HG02870 (cell line): ENCODE measurements at regions not wholly inside any gene's neighbourhood (a gene's known extent, or its start where the extent isn't known, plus 50 kb on each side); places are given as distances from the start of the nearest gene placed in this dataset.
"Not testable (repeated sequence)": the region's sequence is repeated elsewhere in the genome, so short reads cannot be mapped to it uniquely, and the experiment has no call there.

Experiments
- ATAC-seq: cut with Tn5 transposase; IDR thresholded peaks from one replicate; pipeline ENCODE4 v1.9.1; 2021; ENCODE audit warnings: mild to moderate bottlenecking, moderate library complexity; ENCODE audit not compliant: unreplicated experiment

DNA sequence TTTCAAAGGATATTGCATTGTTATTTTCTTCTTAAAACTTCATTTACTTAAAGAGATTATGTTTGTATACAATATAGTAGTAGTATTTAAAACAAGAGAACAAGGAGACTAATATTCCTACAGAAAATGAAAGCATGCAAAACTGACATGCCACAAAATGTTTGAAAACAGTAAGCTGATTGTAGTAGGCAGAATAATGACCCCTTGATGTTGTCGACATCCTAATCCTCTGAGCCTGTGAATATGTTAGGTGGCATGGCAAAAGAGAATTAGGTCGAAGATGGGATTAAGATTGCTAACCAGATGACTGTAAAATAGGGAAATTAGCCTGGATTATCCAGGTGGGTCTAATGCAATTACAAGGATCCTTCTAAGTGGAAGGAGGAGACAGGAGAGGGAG lies 522.2 kb upstream of the NR3C2 start:
- no peak for ATAC-seq

DNA sequence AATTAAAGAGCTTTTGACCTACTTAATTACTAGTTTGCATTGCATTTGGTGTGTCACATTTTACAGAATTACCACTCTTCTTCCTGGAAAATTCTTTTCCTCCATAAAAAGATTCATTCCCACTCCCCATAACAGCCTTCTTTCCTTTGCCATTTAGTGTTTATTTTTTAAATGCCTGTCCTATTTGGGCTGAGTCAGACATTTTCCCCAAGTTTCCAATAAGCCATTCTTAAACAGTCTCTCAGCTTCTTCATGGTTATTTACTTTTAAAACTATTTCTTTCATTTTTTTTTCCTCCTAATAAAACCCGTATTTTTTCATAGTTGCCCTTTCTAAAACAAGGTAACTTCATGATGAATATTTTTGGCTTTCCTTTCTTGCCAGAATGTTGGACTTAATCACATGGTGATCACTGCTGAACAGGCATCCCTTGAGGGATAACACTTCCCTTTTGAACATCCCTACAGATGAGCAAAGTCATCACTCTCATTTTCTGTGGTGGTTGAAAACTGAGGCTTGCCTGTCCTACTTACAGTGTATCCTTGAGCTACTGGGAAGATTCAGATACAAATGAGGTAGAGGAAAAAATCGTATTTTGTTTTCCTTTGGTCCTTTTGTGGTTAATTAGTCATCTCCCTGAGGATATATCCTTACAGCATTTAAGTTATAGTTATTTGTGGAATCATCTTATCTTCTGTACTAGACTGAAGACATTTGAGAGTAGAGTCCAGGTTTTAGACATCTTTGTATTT lies 520.5 kb upstream of the NR3C2 start:
- no peak for ATAC-seq

- ATAC-seq = no peak
Observed at GRCh38 chr4:148961526-148961925, 519.3 kb upstream of the NR3C2 start.

DNA sequence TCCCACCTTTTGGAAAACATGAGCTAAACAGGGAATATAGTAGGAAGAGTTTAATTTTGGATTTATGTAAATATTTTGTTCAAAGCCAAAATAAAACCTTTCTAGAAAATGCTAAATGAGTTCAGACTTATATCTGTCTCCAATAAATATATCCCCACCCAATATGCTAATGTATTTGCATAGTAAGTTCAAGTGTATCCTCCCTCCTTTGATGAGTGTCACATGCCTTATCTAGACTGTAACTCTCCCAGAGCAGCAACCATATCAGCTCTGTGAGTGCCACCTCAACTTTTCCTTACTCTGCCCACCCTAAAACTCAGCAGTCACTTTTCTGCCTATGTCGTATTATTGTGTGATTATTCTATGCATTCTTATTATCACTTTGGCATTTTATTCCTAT lies 516.1 kb upstream of the NR3C2 start:
- no peak for ATAC-seq

DNA sequence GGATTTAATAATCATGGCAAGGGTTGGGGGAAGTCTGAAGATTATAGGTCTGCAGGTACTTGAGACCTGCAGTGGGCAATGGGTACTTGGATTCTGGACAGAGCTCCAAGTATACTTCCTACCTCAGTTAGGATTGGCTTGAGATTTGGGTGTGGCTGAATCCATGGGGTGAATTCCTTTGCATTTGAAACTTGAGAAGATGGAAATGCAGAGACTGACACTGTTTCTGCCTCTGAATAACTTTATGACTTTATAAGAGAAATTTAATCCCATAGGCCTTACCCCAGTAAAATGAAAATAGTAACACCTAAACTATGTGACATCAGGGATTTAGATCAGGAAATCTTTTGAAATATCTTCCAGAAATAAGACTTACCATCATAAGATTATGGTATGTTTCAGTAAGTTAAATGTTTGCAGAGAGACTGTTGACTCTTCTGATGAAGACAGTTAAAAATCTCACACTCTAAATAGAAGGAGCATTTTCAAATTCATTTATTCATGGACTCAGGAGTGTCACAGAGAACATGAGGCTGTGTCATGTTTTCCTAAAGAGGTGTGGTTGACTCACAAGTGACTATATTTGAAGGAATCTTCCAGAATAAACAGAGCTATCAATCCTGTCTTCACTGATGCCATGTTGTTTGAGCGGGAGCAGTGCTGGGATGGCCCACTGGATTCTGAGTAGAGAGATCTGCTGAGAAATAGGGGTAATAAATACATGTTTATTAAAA lies 513.5 kb upstream of the NR3C2 start:
- ATAC-seq = no peak

GRCh38 chr4:148954011-148954749 lies 512.0 kb upstream of the NR3C2 start:
- no peak for ATAC-seq

DNA sequence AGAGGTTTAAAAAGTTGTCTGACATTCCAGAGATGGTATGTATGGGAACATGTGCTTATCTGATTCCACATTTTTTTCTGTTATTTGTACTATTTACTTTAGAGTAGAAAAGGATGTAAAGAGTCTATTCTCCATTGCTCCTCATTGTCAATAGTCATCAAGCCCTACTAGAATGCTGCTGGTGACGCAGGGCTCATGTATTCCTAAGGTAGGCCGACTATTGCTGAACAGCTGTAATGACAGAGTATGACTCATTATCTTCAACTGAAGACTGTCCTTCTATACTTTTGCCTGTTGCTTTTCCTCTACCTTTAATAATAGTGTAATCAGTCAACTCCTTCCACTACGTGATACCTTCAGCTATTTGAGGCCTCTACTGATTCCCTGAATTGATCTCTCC lies 509.1 kb upstream of the NR3C2 start:
- ATAC-seq = no peak

- ATAC-seq = no peak
Observed at GRCh38 chr4:148946271-148946670, 504.1 kb upstream of the NR3C2 start.

- no peak for ATAC-seq
Observed at GRCh38 chr4:148944839-148945219, 502.6 kb upstream of the NR3C2 start.

DNA sequence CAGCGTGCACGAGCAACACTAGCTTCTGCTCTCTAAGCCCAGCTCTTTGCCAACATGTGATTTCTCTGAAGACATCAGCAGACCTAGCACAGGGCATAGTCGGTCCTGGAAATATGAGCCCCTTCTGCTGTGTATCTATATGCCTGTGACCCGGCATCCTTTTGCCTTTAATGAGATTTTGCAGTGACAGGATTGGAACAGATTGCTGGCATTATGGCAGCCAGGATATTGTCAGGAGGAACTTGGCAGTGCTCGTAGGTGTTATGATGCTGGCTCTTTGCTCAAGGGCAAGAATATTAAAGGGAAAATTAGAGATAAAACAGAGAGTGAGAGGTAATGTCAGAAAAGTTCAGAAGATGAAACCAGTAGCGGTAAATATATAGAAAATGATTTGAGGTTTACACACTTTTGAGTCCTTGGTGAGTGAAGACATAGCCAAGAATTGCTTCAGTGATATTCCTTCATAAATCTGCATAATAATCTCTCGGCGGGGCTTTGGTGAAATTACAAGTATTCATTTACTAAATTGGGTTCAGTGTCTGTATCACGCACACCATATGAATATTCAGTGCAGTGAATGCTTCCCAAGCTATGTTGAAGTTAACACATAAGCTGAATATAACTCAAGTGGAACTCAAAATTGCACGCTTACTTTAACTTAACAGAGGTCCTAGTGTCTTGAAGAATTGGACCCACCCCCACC lies 502.1 kb upstream of the NR3C2 start:
- no peak for ATAC-seq

DNA sequence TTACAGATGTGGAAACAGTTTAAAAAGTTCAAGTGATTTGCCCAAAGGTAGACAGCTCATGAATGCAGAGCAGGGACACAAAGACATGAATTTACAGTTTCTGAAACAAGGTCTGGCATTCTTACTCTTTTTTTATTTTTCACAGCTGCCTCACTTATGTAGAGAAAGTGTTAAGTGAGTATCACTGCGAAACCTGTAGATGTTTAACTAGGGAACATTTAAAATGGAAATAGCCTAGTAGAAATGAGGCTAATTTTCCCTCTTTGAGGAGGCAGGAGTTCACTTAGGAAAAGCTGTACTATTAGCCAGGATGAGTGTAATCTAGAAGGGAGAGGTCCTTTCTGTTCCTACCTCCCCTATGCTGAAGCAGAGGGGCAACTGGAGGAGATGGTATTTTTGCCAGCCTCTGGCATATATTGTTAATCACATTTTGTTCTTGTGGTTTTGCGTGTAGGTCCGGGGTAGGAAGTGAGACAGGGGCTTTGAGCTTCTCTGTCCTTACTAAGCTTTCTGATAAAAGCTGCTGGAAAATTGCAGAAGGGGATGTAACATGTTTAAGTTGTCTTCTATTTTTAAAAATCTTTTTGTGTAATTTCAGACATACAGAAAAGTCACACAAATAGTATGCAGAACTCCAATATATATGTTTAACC lies 492.8 kb upstream of the NR3C2 start:
- no peak for ATAC-seq

DNA sequence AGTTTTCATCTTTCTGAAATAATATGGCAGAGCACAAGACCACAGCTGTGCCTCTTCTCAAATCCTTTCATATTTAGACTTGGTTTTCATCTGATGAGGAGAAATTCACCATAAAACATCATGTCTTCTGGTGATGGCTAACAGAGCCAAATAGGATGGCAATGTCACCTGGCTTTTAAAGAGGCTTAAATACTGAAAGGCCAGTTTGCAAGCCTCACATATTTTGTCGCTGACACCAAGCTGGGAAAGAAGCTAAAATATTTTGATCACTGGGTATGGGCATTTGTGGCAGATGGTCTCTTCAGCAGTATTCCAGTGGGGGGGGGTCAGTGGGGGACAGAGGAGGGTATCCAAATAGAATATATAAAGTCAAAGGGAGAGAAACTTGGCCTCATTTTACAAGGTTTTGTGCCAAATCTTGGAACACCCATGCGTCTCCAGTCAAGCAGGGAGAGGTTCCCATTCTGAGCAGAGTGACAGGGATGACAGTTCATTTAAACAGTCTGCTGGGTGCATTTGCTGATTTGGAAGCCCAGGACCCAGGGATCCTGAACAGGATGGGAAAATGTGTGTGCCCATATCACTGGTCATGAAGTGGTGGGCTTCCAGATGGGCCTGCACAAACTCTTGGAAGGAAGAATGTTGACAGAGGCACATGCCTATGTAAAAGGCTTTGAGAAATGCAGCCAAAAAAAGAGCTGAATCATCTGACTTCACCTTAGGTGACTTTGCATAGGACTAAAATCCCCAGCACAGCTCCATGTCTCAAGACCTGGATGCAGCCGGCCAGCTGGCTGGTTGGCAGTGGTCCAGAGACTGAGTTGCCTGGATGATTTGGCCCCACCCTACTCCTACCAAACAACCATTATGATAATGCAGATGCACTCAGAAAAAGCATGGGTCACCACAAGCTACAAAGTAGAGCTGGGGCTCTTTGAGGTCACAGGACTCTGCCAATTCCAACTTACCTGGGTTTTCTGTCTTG lies 484.4 kb upstream of the NR3C2 start:
- no peak for ATAC-seq

GRCh38 chr4:148923881-148924280 lies 481.7 kb upstream of the NR3C2 start:
- ATAC-seq = no peak

- ATAC-seq = no peak
Observed at GRCh38 chr4:148922497-148922896, 480.3 kb upstream of the NR3C2 start.

GRCh38 chr4:148914734-148915133 lies 472.5 kb upstream of the NR3C2 start:
- ATAC-seq = no peak

DNA sequence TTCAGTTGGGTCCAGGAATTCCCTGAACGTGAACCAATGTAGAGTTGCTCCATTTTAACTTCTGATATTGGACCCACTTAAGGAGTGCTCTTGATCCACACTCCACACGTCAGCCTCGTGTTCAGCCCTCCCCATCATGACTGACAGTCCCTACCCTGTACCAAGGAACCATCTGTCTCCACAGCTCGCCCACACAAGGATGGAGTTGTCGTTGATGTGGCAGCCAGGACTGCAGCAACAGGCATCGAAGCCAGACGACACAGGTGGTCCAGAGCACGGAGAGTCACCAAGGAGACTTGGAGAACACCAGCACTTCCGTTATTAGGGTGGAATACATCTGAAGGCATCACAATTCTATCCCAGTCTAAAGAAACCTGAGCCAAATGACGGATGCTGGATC lies 472.1 kb upstream of the NR3C2 start:
- no peak for ATAC-seq

DNA sequence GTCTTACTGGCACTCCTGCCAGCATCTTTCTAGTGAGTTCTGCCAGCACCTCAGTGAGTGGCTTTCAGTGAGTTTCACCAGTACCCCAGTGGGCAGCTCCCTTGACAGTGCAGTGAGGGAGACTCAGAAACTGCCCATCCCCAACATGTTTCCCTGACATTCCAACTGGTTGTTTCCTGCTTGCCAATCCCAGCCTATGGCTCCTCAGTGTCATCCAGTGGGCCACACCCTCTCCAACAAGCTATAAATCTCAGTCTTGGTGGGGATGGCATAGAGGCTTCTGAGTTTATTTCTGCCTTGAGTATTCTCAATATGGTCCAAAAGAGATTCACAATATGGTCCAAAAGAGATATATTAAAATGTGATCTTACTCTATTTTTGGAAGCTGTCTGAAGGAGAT lies 461.2 kb upstream of the NR3C2 start:
- no peak for ATAC-seq

DNA sequence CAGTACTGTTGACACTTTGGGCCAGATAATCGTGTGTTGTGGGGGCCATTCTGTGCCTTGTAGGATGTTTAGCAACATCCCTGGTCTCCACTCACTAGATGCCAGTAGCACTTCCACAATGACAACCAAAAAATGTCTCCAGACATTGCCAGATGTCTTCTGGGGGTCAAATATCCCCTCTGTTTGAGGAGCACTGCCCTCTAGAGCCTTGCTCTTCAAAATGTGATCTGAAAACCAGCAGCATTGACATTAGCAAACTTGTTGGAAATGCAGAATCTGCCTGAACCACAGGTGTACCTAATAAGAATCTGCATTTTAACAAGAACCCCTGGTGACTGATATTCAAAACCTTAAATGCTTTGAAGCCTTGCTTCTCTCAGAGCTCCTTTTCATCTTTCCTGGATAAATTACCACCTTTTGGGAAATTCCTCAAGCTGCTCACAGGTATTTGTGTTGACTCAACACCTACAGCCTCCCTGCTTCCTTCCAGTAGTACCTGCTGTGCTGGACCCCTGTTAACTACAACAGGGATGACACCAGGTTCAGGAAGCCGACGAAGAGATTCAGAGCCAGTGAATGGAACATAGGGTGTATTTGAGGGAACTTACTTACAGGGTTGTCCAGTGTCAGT lies 459.0 kb upstream of the NR3C2 start:
- no peak for ATAC-seq

DNA sequence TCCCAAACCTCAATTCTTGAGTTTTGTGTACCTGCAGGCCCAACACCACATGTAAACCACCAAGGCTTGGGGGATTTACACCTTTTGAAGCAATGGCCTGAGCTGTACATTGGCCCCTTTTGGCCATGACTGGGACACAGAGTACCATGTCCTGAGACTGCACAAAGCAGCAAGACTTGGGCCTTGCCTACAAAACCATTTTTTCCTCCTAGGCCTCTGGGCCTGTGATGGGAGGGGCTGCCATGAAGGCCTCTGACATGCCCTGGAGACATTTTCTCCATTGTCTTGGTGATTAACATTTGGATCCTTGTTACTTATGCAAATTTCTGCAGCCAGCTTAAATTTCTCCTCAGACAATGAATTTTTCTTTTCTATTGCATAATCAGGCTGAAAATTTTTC lies 455.9 kb upstream of the NR3C2 start:
- ATAC-seq = not testable (repeated sequence)
